CD14-positive monocyte (primary cell): ENCODE measurements at regions not wholly inside any gene's neighbourhood (a gene's known extent, or its start where the extent isn't known, plus 50 kb on each side); places are given as distances from the start of the nearest gene placed in this dataset.

Source experiments
- DNase-seq, 3 donors: peaks; one replicate each; pipeline ENCODE4 v3.0.0-alpha.2; 2011 to 2022
- H2AFZ ChIP-seq: 2 replicates; pipeline ENCODE4 v1.6.0; 2012; ENCODE audit warnings: mild to moderate bottlenecking, low read depth, low read length, inconsistent platforms; ENCODE audit not compliant: insufficient read depth, poor library complexity, severe bottlenecking
- H3K27ac ChIP-seq, 2 donors: 1 replicate in 1 of 2; 2 replicates in 1 of 2; pipeline ENCODE4 v1.5.1; 2012 to 2013; ENCODE audit warnings: low read length in 2 of 2, control low read depth in 1 of 2, inconsistent platforms in 1 of 2, low read depth in 1 of 2, mild to moderate bottlenecking in 1 of 2
- H3K27me3 ChIP-seq, 2 donors: one replicate each; pipeline versions ENCODE4 v1.6.0 to v1.6.1; 2011 to 2013; ENCODE audit warnings: low read length in 2 of 2; ENCODE audit not compliant: control insufficient read depth in 2 of 2, insufficient read depth in 2 of 2
- H3K36me3 ChIP-seq, 2 donors: replicated peaks in 1 of 2; 1 replicate in 1 of 2; 2 replicates in 1 of 2; pipeline versions ENCODE4 v1.5.1 to v1.6.1; 2012 to 2013; ENCODE audit warnings: low read length in 2 of 2, control low read depth in 1 of 2, inconsistent platforms in 1 of 2, mild to moderate bottlenecking in 1 of 2; ENCODE audit not compliant: insufficient read depth in 2 of 2, control insufficient read depth in 1 of 2
- H3K4me1 ChIP-seq, 2 donors: 1 replicate in 1 of 2; 2 replicates in 1 of 2; pipeline versions ENCODE4 v1.5.1 to v1.6.1; 2012 to 2013; ENCODE audit warnings: low read length in 2 of 2, control low read depth in 1 of 2, inconsistent platforms in 1 of 2, mild to moderate bottlenecking in 1 of 2, moderate library complexity in 1 of 2; ENCODE audit not compliant: insufficient read depth in 2 of 2, control insufficient read depth in 1 of 2
- H3K4me2 ChIP-seq: replicated peaks from 2 replicates; pipeline ENCODE3; 2012; ENCODE audit warnings: low read length, moderate library complexity, mild to moderate bottlenecking; ENCODE audit not compliant: poor library complexity, severe bottlenecking; ENCODE audit errors: extremely low read depth
- H3K4me3 ChIP-seq, 3 experiments: fragments of 200-600 bp in 1 of 3; sonication (generic) in 1 of 3; replicated peaks in 1 of 3; 1 replicate in 2 of 3; 2 replicates in 1 of 3; pipeline ENCODE4 v1.5.1; 2011 to 2013; ENCODE audit warnings: low read length in 3 of 3, mild to moderate bottlenecking in 3 of 3, control low read depth in 2 of 3, low read depth in 2 of 3, inconsistent platforms in 1 of 3, moderate library complexity in 1 of 3
- H3K79me2 ChIP-seq: 2 replicates; pipeline ENCODE4 v1.6.0; 2012; ENCODE audit warnings: mild to moderate bottlenecking, control low read depth, inconsistent platforms, low read length, moderate library complexity; ENCODE audit not compliant: insufficient read depth
- H3K9ac ChIP-seq: 2 replicates; pipeline ENCODE4 v1.6.0; 2017; ENCODE audit warnings: low read length, mild to moderate bottlenecking; ENCODE audit not compliant: insufficient read depth, poor library complexity, severe bottlenecking
- H3K9me3 ChIP-seq, 2 donors: replicated peaks in 1 of 2; 1 replicate in 1 of 2; 2 replicates in 1 of 2; pipeline versions ENCODE4 v1.5.1 to v1.6.1; 2012 to 2013; ENCODE audit warnings: low read length in 2 of 2, control low read depth in 1 of 2; ENCODE audit not compliant: control insufficient read depth in 1 of 2, insufficient read depth in 1 of 2
- H4K20me1 ChIP-seq: 2 replicates; pipeline ENCODE4 v1.6.0; 2012; ENCODE audit warnings: mild to moderate bottlenecking, low read length, control low read depth, moderate library complexity; ENCODE audit not compliant: insufficient read depth
- H3K27ac Mint-ChIP-seq, 7 donors: one replicate each; pipeline ENCODE4 v1.8.0; 2020; ENCODE audit warnings: mild to moderate bottlenecking in 7 of 7, mixed read lengths in 7 of 7, moderate library complexity in 6 of 7, inconsistent platforms in 2 of 7
- H3K27me3 Mint-ChIP-seq, 3 donors: one replicate each; pipeline ENCODE4 v1.8.0; 2021 to 2022; ENCODE audit warnings: low read depth in 3 of 3, mild to moderate bottlenecking in 3 of 3, mixed read lengths in 3 of 3, moderate library complexity in 3 of 3, inconsistent platforms in 1 of 3
- H3K36me3 Mint-ChIP-seq, 2 donors: one replicate each; pipeline ENCODE4 v1.8.0; 2020; ENCODE audit warnings: mixed read lengths in 2 of 2, inconsistent platforms in 1 of 2, mild to moderate bottlenecking in 1 of 2
- H3K4me1 Mint-ChIP-seq: one replicate; pipeline ENCODE4 v1.8.0; 2020; ENCODE audit warnings: mild to moderate bottlenecking, mixed read lengths
- H3K4me3 Mint-ChIP-seq, 2 donors: one replicate each; pipeline ENCODE4 v1.8.0; 2020; ENCODE audit warnings: mild to moderate bottlenecking in 2 of 2, mixed read lengths in 2 of 2, moderate library complexity in 1 of 2
- H3K9me3 Mint-ChIP-seq, 7 donors: one replicate each; pipeline ENCODE4 v1.8.0; 2020 to 2022; ENCODE audit warnings: mixed read lengths in 7 of 7, mild to moderate bottlenecking in 6 of 7, moderate library complexity in 6 of 7, inconsistent platforms in 2 of 7
- WGBS: methylation state at CpG from one replicate; pipeline ENCODE4 v1.1.5; 2013; ENCODE audit warnings: missing lambda C conversion rate; ENCODE audit not compliant: insufficient coverage; 5-methylcytosine and 5-hydroxymethylcytosine counted together
- intact Hi-C, 2 donors: fragments of 100-400 bp; cut with micrococcal nuclease; formaldehyde crosslinking; loops; one replicate each; pipeline versions ENCODE4 v1.15.0 to v1.15.1; 2023
- TF ChIP-seq, protein P1 (sequence below): fragments of 200-600 bp; IDR thresholded peaks from one replicate; pipeline ENCODE4 v1.8.0; 2022; ENCODE audit warnings: antibody characterized with exemption, mild to moderate bottlenecking

DNA sequence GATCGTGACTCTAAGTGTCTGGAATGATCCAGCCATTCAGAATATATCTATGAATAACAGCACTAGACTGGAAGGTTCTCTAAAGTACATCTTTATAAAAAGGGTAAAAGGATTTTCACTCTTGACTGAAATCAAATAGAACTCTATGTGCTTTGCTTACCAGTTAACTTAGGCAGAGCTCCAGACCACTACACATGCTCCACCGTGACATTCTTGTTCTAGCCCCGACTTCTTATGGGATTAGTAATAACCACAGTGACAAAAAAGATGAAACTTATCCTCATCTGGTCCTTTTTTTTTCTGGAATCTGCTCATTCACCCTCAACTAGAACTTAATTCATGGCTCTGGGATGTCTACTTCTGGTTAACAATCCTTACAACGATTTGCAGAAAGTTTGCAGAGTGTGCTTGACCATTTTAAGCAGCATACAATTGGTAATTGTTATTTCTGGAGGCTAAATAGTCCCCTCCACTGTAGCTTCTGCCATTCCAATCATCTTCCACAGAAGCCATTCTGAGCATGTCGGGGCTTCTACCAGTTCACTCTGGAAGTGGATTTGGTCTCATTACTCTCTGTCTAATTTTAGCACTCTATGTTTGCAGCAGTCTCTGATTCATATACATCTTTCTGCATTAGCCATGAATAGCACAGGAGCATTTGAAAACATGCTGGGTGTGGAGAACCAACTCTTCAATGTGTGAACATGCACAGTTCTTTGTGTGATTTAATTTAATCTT lies 163.7 kb upstream of the CDC14C start:
- H3K4me2 ChIP-seq = no peak overlapping the region
- no peak overlapping the region for H3K27ac Mint-ChIP-seq

DNA sequence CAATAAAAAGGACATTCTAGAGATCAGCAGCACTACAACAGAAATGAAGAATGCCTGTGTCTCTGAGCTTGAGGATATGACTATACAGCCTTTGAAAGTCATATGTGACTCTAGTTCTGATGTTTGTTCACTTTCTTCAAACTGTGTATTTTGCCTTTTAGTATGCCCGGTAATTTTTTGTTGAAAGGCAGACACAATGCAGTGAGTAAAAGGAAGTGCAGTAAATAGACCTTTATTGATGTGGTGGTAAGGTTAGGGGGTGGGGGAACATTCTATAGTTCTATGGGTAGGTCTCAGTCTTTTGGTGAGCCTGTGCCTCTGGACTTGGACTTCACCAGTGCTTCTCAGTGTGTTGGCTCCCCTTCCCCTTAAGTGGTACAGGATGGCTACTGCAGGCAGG lies 143.5 kb upstream of the CDC14C start:
- no peak overlapping the region for H3K4me3 ChIP-seq
- no peak overlapping the region for H3K9ac ChIP-seq
- no peaks in the 10 kb centered on the region for H4K20me1 ChIP-seq
- TF ChIP-seq, protein P1, sequence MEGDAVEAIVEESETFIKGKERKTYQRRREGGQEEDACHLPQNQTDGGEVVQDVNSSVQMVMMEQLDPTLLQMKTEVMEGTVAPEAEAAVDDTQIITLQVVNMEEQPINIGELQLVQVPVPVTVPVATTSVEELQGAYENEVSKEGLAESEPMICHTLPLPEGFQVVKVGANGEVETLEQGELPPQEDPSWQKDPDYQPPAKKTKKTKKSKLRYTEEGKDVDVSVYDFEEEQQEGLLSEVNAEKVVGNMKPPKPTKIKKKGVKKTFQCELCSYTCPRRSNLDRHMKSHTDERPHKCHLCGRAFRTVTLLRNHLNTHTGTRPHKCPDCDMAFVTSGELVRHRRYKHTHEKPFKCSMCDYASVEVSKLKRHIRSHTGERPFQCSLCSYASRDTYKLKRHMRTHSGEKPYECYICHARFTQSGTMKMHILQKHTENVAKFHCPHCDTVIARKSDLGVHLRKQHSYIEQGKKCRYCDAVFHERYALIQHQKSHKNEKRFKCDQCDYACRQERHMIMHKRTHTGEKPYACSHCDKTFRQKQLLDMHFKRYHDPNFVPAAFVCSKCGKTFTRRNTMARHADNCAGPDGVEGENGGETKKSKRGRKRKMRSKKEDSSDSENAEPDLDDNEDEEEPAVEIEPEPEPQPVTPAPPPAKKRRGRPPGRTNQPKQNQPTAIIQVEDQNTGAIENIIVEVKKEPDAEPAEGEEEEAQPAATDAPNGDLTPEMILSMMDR = no peak
- no peak for DNase-seq
- 100% methylated on average over 1 of the region's 1 CpG for WGBS
- H3K9me3 Mint-ChIP-seq = peaks cover 0 to 11% (median 6%) of the 10 kb centered on the region in 7 donors
- no peaks in the 10 kb centered on the region for H3K4me1 Mint-ChIP-seq
- no peak overlapping the region for H3K4me3 Mint-ChIP-seq
- H3K79me2 ChIP-seq = no peaks in the 10 kb centered on the region
- peaks cover 0 to 2% (median 0%) of the 10 kb centered on the region in 3 donors for H3K27me3 Mint-ChIP-seq
- intact Hi-C loops = no loop called here
- no peaks in the 10 kb centered on the region for H3K9me3 ChIP-seq
- H3K36me3 ChIP-seq = no peaks in the 10 kb centered on the region
- H3K4me1 ChIP-seq = no peaks in the 10 kb centered on the region
- no peak overlapping the region for H3K4me2 ChIP-seq
- no peaks in the 10 kb centered on the region for H3K27me3 ChIP-seq
- no peak overlapping the region for H2AFZ ChIP-seq
- no peak overlapping the region for H3K27ac Mint-ChIP-seq
- no peak overlapping the region for H3K27ac ChIP-seq
- no peaks in the 10 kb centered on the region for H3K36me3 Mint-ChIP-seq

More for the DNA sequence above, 163.7 kb upstream of the CDC14C start:
- no peak overlapping the region for H3K4me3 Mint-ChIP-seq
- no peaks in the 10 kb centered on the region for H3K36me3 ChIP-seq
- H3K4me1 ChIP-seq = no peaks in the 10 kb centered on the region
- TF ChIP-seq, protein P1 = no peak
- no peak for DNase-seq
- 100% methylated on average over 1 of the region's 5 CpGs for WGBS
- H3K9ac ChIP-seq = no peak overlapping the region
- H4K20me1 ChIP-seq = no peaks in the 10 kb centered on the region
- peaks cover 0 to 4% (median 2%) of the 10 kb centered on the region in 3 donors for H3K27me3 Mint-ChIP-seq
- no peaks in the 10 kb centered on the region for H3K27me3 ChIP-seq
- H3K79me2 ChIP-seq = no peaks in the 10 kb centered on the region
- H3K27ac ChIP-seq = no peak overlapping the region
- no peaks in the 10 kb centered on the region for H3K36me3 Mint-ChIP-seq
- intact Hi-C loops = no loop called here
- H3K9me3 ChIP-seq = no peaks in the 10 kb centered on the region
- no peaks in the 10 kb centered on the region for H3K4me1 Mint-ChIP-seq
- H3K9me3 Mint-ChIP-seq = peaks cover 0 to 5% (median 0%) of the 10 kb centered on the region in 7 donors
- no peak overlapping the region for H3K4me3 ChIP-seq
- no peak overlapping the region for H2AFZ ChIP-seq
